Stimulated activated naive CD4-positive, alpha-beta T cell treated with Interleukin-2 at 50 U/mL for 16 hours (primary cell): ENCODE measurements at regions not wholly inside any gene's neighbourhood (a gene's known extent, or its start where the extent isn't known, plus 50 kb on each side); places are given as distances from the start of the nearest gene placed in this dataset.

Experiments used
- DNase-seq: peaks from one replicate; lab custom pipeline; 2025; lab: John Stamatoyannopoulos, UW

- DNase-seq: no peak
These were observed 281.2 kb downstream of the BRINP1 start for GRCh38 chr9:119088002-119088547.

GRCh38 chr9:119091074-119091473 is 278.2 kb downstream of the BRINP1 start:
- no peak for DNase-seq

- DNase-seq: no peak
These were observed 277.1 kb downstream of the BRINP1 start for GRCh38 chr9:119092125-119092524.

- no peak for DNase-seq
These were observed 275.1 kb downstream of the BRINP1 start for GRCh38 chr9:119094086-119094485.

- no peak for DNase-seq
These were observed 274.2 kb downstream of the BRINP1 start for GRCh38 chr9:119095072-119095471.

- DNase-seq: no peak
These were observed 268.2 kb downstream of the BRINP1 start for GRCh38 chr9:119101048-119101447.

GRCh38 chr9:119114681-119115080 is 254.6 kb downstream of the BRINP1 start:
- no peak for DNase-seq
